Neural progenitor cell (in vitro differentiated cells): ENCODE measurements at regions not wholly inside any gene's neighbourhood (a gene's known extent, or its start where the extent isn't known, plus 50 kb on each side); places are given as distances from the start of the nearest gene placed in this dataset.

ENCODE experiments used
- DNase-seq: peaks from one replicate; pipeline ENCODE4 v3.0.0-alpha.2; 2016; ENCODE audit warnings: low spot score
- H2AFZ ChIP-seq: fragments of 200-600 bp; sonication (generic); replicated peaks from 2 replicates; pipeline ENCODE4 v1.6.1; 2016; ENCODE audit warnings: antibody characterized with exemption
- H3F3A ChIP-seq: fragments of 200-600 bp; sonication (generic); 2 replicates; pipeline ENCODE4 v1.6.1; 2016; ENCODE audit warnings: antibody characterized with exemption, low read depth
- H3K27ac ChIP-seq: fragments of 200-600 bp; sonication (generic); 2 replicates; pipeline ENCODE4 v1.5.1; 2016; ENCODE audit warnings: mild to moderate bottlenecking
- H3K27me3 ChIP-seq: fragments of 200-600 bp; sonication (generic); 2 replicates; pipeline ENCODE4 v1.6.1; 2016; ENCODE audit warnings: mild to moderate bottlenecking, moderate library complexity
- H3K36me3 ChIP-seq: fragments of 200-600 bp; sonication (generic); 2 replicates; pipeline ENCODE4 v1.5.1; 2016
- H3K4me1 ChIP-seq: fragments of 200-600 bp; sonication (generic); 2 replicates; pipeline ENCODE4 v1.6.1; 2016; ENCODE audit warnings: mixed run types
- H3K4me2 ChIP-seq: fragments of 200-600 bp; sonication (generic); 2 replicates; pipeline ENCODE4 v1.6.1; 2016
- H3K4me3 ChIP-seq: fragments of 200-600 bp; sonication (generic); 2 replicates; pipeline ENCODE4 v1.5.1; 2016
- H3K79me2 ChIP-seq: fragments of 200-600 bp; sonication (generic); 2 replicates; pipeline ENCODE4 v1.6.1; 2016; ENCODE audit warnings: low read depth
- H3K9ac ChIP-seq: fragments of 200-600 bp; sonication (generic); 2 replicates; pipeline ENCODE4 v1.6.1; 2016
- H3K9me3 ChIP-seq: fragments of 200-600 bp; sonication (generic); 2 replicates; pipeline ENCODE4 v1.5.1; 2016; ENCODE audit warnings: low read depth
- H4K20me1 ChIP-seq: fragments of 200-600 bp; sonication (generic); 2 replicates; pipeline ENCODE4 v1.6.1; 2016; ENCODE audit warnings: low read depth
- H3K27ac Mint-ChIP-seq: 3 replicates; pipeline ENCODE4 v1.8.0; 2021; ENCODE audit warnings: mixed read lengths
- H3K27me3 Mint-ChIP-seq: 2 replicates; pipeline ENCODE4 v1.8.0; 2022; ENCODE audit warnings: low read depth, mild to moderate bottlenecking, inconsistent platforms, moderate library complexity, mixed read lengths; ENCODE audit not compliant: insufficient read depth
- H3K36me3 Mint-ChIP-seq: 3 replicates; pipeline ENCODE4 v1.8.0; 2021; ENCODE audit warnings: mixed read lengths
- H3K4me1 Mint-ChIP-seq: 3 replicates; pipeline ENCODE4 v1.8.0; 2021; ENCODE audit warnings: mixed read lengths
- H3K4me3 Mint-ChIP-seq: 3 replicates; pipeline ENCODE4 v1.8.0; 2021; ENCODE audit warnings: mild to moderate bottlenecking, moderate library complexity, mixed read lengths
- H3K9me3 Mint-ChIP-seq: 3 replicates; pipeline ENCODE4 v1.8.0; 2020; ENCODE audit warnings: mixed read lengths
- CTCF ChIP-seq: fragments of 200-600 bp; sonication (generic); IDR thresholded peaks from 2 replicates; pipeline ENCODE4 v1.5.1; 2017; ENCODE audit warnings: antibody characterized with exemption, mild to moderate bottlenecking
- EZH2 ChIP-seq: fragments of 200-600 bp; sonication (generic); IDR thresholded peaks from 2 replicates; pipeline ENCODE4 v1.6.1; 2017; ENCODE audit warnings: antibody characterized with exemption, mild to moderate bottlenecking, moderate library complexity
- EZH2phosphoT487 ChIP-seq: fragments of 200-600 bp; sonication (generic); IDR thresholded peaks from 2 replicates; pipeline ENCODE4 v1.6.1; 2017; ENCODE audit warnings: antibody characterized with exemption

GRCh38 chr11:38131535-38131934 lies 1533.5 kb upstream of the RAG2 start:
- peaks cover 22% of the 10 kb centered on the region for H3K4me1 Mint-ChIP-seq
- no peak for TF ChIP-seq CTCF
- no peak for TF ChIP-seq EZH2phosphoT487
- TF ChIP-seq EZH2: no peak
- Histone ChIP-seq H3K27ac (no peak overlapping the region), H3F3A (no peaks in the 10 kb centered on the region), H3K36me3 (no peaks in the 10 kb centered on the region), H3K4me3 (no peak overlapping the region), H3K4me1 (peaks cover 16% of the 10 kb centered on the region), H2AFZ (no peak overlapping the region), H3K9ac (no peak overlapping the region), H3K79me2 (no peaks in the 10 kb centered on the region), H3K4me2 (no peak overlapping the region), H4K20me1 (no peaks in the 10 kb centered on the region), H3K9me3 (no peaks in the 10 kb centered on the region), H3K27me3 (no peaks in the 10 kb centered on the region)
- peaks cover 17% of the 10 kb centered on the region for H3K9me3 Mint-ChIP-seq
- no peak for DNase-seq
- H3K27me3 Mint-ChIP-seq: peaks cover 2% of the 10 kb centered on the region
- peaks cover 3% of the 10 kb centered on the region for H3K36me3 Mint-ChIP-seq
- H3K27ac Mint-ChIP-seq: peak overlapping the region; percentile 94
- no peak overlapping the region for H3K4me3 Mint-ChIP-seq

DNA sequence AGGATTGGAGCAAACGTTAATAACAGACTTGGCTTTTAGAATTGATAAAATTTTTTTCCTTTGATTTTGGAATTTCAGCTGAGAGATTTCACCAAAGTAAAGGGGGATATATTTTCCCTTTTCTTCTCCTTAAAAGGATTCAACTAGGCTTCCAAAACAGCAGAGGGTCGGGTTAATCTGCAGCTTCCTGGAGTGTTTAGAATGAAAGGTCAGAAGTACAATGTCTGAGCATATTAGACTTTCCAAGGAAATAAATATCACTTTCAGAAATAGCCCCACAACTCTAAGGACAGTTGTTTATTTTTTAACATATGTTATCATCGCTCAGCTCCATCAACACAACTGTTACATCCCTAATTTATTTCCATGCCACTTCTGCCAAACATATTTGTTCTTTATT lies 1532.9 kb upstream of the RAG2 start:
- Histone ChIP-seq H3K9ac (no peak overlapping the region), H3K79me2 (no peaks in the 10 kb centered on the region), H3K27ac (no peak overlapping the region), H3K9me3 (no peaks in the 10 kb centered on the region), H3K4me2 (peak overlapping the region; percentile 48), H3K4me3 (no peak overlapping the region), H3K4me1 (peaks cover 16% of the 10 kb centered on the region), H2AFZ (no peak overlapping the region), H4K20me1 (no peaks in the 10 kb centered on the region), H3K36me3 (no peaks in the 10 kb centered on the region), H3K27me3 (no peaks in the 10 kb centered on the region), H3F3A (no peaks in the 10 kb centered on the region)
- Mint-ChIP-seq H3K4me3 (no peak overlapping the region), H3K4me1 (peaks cover 22% of the 10 kb centered on the region), H3K27ac (peak overlapping the region; percentile 98), H3K36me3 (peaks cover 3% of the 10 kb centered on the region), H3K9me3 (peaks cover 15% of the 10 kb centered on the region), H3K27me3 (peaks cover 2% of the 10 kb centered on the region)
- DNase-seq: peak; percentile 28
- TF ChIP-seq EZH2phosphoT487 (no peak), EZH2 (no peak), CTCF (no peak)

GRCh38 chr11:38130514-38130913 lies 1532.5 kb upstream of the RAG2 start:
- H3K9ac ChIP-seq: no peak overlapping the region
- Mint-ChIP-seq H3K27me3 (peaks cover 2% of the 10 kb centered on the region), H3K4me1 (peaks cover 22% of the 10 kb centered on the region), H3K27ac (peak overlapping the region; percentile 98), H3K9me3 (peaks cover 15% of the 10 kb centered on the region), H3K4me3 (no peak overlapping the region), H3K36me3 (peaks cover 3% of the 10 kb centered on the region)
- H3K4me3 ChIP-seq: no peak overlapping the region
- H2AFZ ChIP-seq: no peak overlapping the region
- peaks cover 16% of the 10 kb centered on the region for H3K4me1 ChIP-seq
- no peak for DNase-seq
- no peaks in the 10 kb centered on the region for H3K27me3 ChIP-seq
- TF ChIP-seq CTCF (no peak), EZH2phosphoT487 (no peak), EZH2 (no peak)
- no peaks in the 10 kb centered on the region for H3K36me3 ChIP-seq
- no peaks in the 10 kb centered on the region for H3K79me2 ChIP-seq
- H3K27ac ChIP-seq: no peak overlapping the region
- H3K4me2 ChIP-seq: peak overlapping the region; percentile 48
- H4K20me1 ChIP-seq: no peaks in the 10 kb centered on the region
- H3K9me3 ChIP-seq: no peaks in the 10 kb centered on the region
- no peaks in the 10 kb centered on the region for H3F3A ChIP-seq
